Pancreas (tissue), 10 donors: ENCODE measurements at regions not wholly inside any gene's neighbourhood (a gene's known extent, or its start where the extent isn't known, plus 50 kb on each side); places are given as distances from the start of the nearest gene placed in this dataset.

Source experiments
- ATAC-seq, 4 donors: fragments of 200-7000 bp; cut with Tn5 transposase; one replicate each; pipeline versions ENCODE4 v1.8.0 to v1.9.1; 2020; ENCODE audit warnings: mild to moderate bottlenecking in 4 of 4, moderate library complexity in 4 of 4
- DNase-seq, 6 donors: peaks; one replicate each; pipeline ENCODE4 v3.0.0-alpha.2; 2020
- FAIRE-seq: peaks from 2 replicates; lab custom pipeline; 2012; peaks lifted over from hg19 to GRCh38; lab: Jason Lieb, UNC
- H3K27ac ChIP-seq, 4 donors: fragments of 200-600 bp; sonication (generic); 1 replicate in 3 of 4; 2 replicates in 1 of 4; pipeline versions ENCODE4 v1.5.0 to v1.8.0; 2020
- H3K27me3 ChIP-seq, 4 donors: fragments of 200-600 bp; one replicate each; pipeline ENCODE4 v1.8.0; 2021
- H3K36me3 ChIP-seq, 3 donors: fragments of 200-600 bp; sonication (generic) in 1 of 3; one replicate each; pipeline versions ENCODE4 v1.5.0 to v1.8.0; 2020 to 2021
- H3K4me1 ChIP-seq, 3 donors: fragments of 200-600 bp; one replicate each; pipeline ENCODE4 v1.8.0; 2021
- H3K4me3 ChIP-seq, 4 donors: fragments of 200-600 bp; sonication (generic) in 2 of 4; one replicate each; pipeline versions ENCODE4 v1.5.0 to v1.8.0; 2020 to 2021
- H3K9me3 ChIP-seq, 4 donors: fragments of 200-600 bp; one replicate each; pipeline ENCODE4 v1.8.0; 2021
- CTCF ChIP-seq, 4 donors: fragments of 200-600 bp; sonication (generic) in 3 of 4; IDR thresholded peaks; one replicate each; pipeline versions ENCODE4 v1.5.0 to v1.8.0; 2021; ENCODE audit warnings: antibody characterized with exemption in 4 of 4
- WGBS, 2 donors: extraction: QIAGEN DNeasy Blood & Tissue Kit; methylation state at CpG; one replicate each; pipeline ENCODE4 v1.1.7; 2013; 5-methylcytosine and 5-hydroxymethylcytosine counted together
- intact Hi-C, 3 donors: fragments of 100-400 bp; cut with DNase I; formaldehyde crosslinking; loops; one replicate each; pipeline versions ENCODE4 v1.11.1 to v1.14.2; 2022
- donor health status: healthy with polysubstance abuse.
- donor health status: DM: no; HTN: no; CAD: no; lungs with moderate emphysema.
- donor health status: DM: no; HTN: no; CAD: no.
- donor health status: control.
- donor health status: control.
- donor health status: Bipolar disorder and iron deficiency.
- donor health status: DM: yes; HTN: yes; CAD: no.
- donor health status: DM: no; HTN: no; CAD: no.
- donor health status: DM: no; HTN: no; CAD: no.
- donor health status: DM: yes; HTN: yes; CAD: no.

GRCh38 chr5:68630354-68630753 lies 414.8 kb downstream of the PIK3R1 start:
- Histone ChIP-seq H3K9me3 (no peaks in the 10 kb centered on the region), H3K4me3 (no peak overlapping the region), H3K4me1 (no peaks in the 10 kb centered on the region), H3K36me3 (no peaks in the 10 kb centered on the region), H3K27ac (no peak overlapping the region), H3K27me3 (no peaks in the 10 kb centered on the region)
- no peak for TF ChIP-seq CTCF (IDR thresholded peaks at IDR 0.05)
- 0 to 86% methylated on average over 1 of the region's 1 CpG for WGBS, 2 donors
- intact Hi-C loops, result no loop called here
- FAIRE-seq (no peak), DNase-seq (no peak), ATAC-seq (no peak)

GRCh38 chr5:68631884-68632283 lies 416.3 kb downstream of the PIK3R1 start:
- ATAC-seq (no peak), FAIRE-seq (no peak), DNase-seq (no peak)
- intact Hi-C loops, result no loop called here
- Histone ChIP-seq H3K4me3 (no peak overlapping the region), H3K4me1 (no peaks in the 10 kb centered on the region), H3K27me3 (no peaks in the 10 kb centered on the region), H3K9me3 (no peaks in the 10 kb centered on the region), H3K36me3 (no peaks in the 10 kb centered on the region), H3K27ac (no peak overlapping the region)
- no peak for TF ChIP-seq CTCF (IDR thresholded peaks at IDR 0.05)
- 90 to 93% methylated on average over 2 of the region's 2 CpGs for WGBS, 2 donors

GRCh38 chr5:68641211-68641610 lies 425.7 kb downstream of the PIK3R1 start:
- WGBS, 2 donors, result 83 to 87% methylated on average over 3 of the region's 3 CpGs
- no peak for ATAC-seq
- Histone ChIP-seq H3K4me1 (no peaks in the 10 kb centered on the region), H3K4me3 (no peak overlapping the region), H3K27ac (no peak overlapping the region), H3K9me3 (no peaks in the 10 kb centered on the region), H3K27me3 (no peaks in the 10 kb centered on the region), H3K36me3 (no peaks in the 10 kb centered on the region)
- DNase-seq, result no peak
- FAIRE-seq, result no peak
- no peak for TF ChIP-seq CTCF (IDR thresholded peaks at IDR 0.05)
- intact Hi-C loops, result no loop called here

- DNase-seq (no peak), ATAC-seq (no peak), FAIRE-seq (no peak)
- Histone ChIP-seq H3K27ac (no peak overlapping the region), H3K4me1 (no peaks in the 10 kb centered on the region), H3K4me3 (no peak overlapping the region), H3K9me3 (no peaks in the 10 kb centered on the region), H3K27me3 (no peaks in the 10 kb centered on the region), H3K36me3 (no peaks in the 10 kb centered on the region)
- intact Hi-C loops, result no loop called here
- WGBS, 2 donors, result 0% methylated on average over 1 of the region's 1 CpG
- no peak for TF ChIP-seq CTCF (IDR thresholded peaks at IDR 0.05)
These were observed 427.5 kb downstream of the PIK3R1 start for GRCh38 chr5:68643064-68643463.

GRCh38 chr5:68644971-68645370 lies 429.4 kb downstream of the PIK3R1 start:
- intact Hi-C loops, result no loop called here
- H3K27ac ChIP-seq, result no peak overlapping the region
- WGBS, 2 donors, result 71 to 85% methylated on average over 3 of the region's 3 CpGs
- H3K4me1 ChIP-seq, result no peaks in the 10 kb centered on the region
- no peaks in the 10 kb centered on the region for H3K36me3 ChIP-seq
- no peaks in the 10 kb centered on the region for H3K27me3 ChIP-seq
- H3K4me3 ChIP-seq, result no peak overlapping the region
- FAIRE-seq (no peak), ATAC-seq (no peak), DNase-seq (no peak)
- H3K9me3 ChIP-seq, result no peaks in the 10 kb centered on the region
- no peak for TF ChIP-seq CTCF (IDR thresholded peaks at IDR 0.05)
